CD14-positive monocyte (primary cell): ENCODE measurements at regions not wholly inside any gene's neighbourhood (a gene's known extent, or its start where the extent isn't known, plus 50 kb on each side); places are given as distances from the start of the nearest gene placed in this dataset.

Source experiments
- DNase-seq, 3 donors: peaks; one replicate each; pipeline ENCODE4 v3.0.0-alpha.2; 2011 to 2022
- H2AFZ ChIP-seq: 2 replicates; pipeline ENCODE4 v1.6.0; 2012; ENCODE audit warnings: mild to moderate bottlenecking, low read depth, low read length, inconsistent platforms; ENCODE audit not compliant: insufficient read depth, poor library complexity, severe bottlenecking
- H3K27ac ChIP-seq, 2 donors: 1 replicate in 1 of 2; 2 replicates in 1 of 2; pipeline ENCODE4 v1.5.1; 2012 to 2013; ENCODE audit warnings: low read length in 2 of 2, control low read depth in 1 of 2, inconsistent platforms in 1 of 2, low read depth in 1 of 2, mild to moderate bottlenecking in 1 of 2
- H3K27me3 ChIP-seq, 2 donors: one replicate each; pipeline versions ENCODE4 v1.6.0 to v1.6.1; 2011 to 2013; ENCODE audit warnings: low read length in 2 of 2; ENCODE audit not compliant: control insufficient read depth in 2 of 2, insufficient read depth in 2 of 2
- H3K36me3 ChIP-seq, 2 donors: replicated peaks in 1 of 2; 1 replicate in 1 of 2; 2 replicates in 1 of 2; pipeline versions ENCODE4 v1.5.1 to v1.6.1; 2012 to 2013; ENCODE audit warnings: low read length in 2 of 2, control low read depth in 1 of 2, inconsistent platforms in 1 of 2, mild to moderate bottlenecking in 1 of 2; ENCODE audit not compliant: insufficient read depth in 2 of 2, control insufficient read depth in 1 of 2
- H3K4me1 ChIP-seq, 2 donors: 1 replicate in 1 of 2; 2 replicates in 1 of 2; pipeline versions ENCODE4 v1.5.1 to v1.6.1; 2012 to 2013; ENCODE audit warnings: low read length in 2 of 2, control low read depth in 1 of 2, inconsistent platforms in 1 of 2, mild to moderate bottlenecking in 1 of 2, moderate library complexity in 1 of 2; ENCODE audit not compliant: insufficient read depth in 2 of 2, control insufficient read depth in 1 of 2
- H3K4me2 ChIP-seq: replicated peaks from 2 replicates; pipeline ENCODE3; 2012; ENCODE audit warnings: low read length, moderate library complexity, mild to moderate bottlenecking; ENCODE audit not compliant: poor library complexity, severe bottlenecking; ENCODE audit errors: extremely low read depth
- H3K4me3 ChIP-seq, 3 experiments: fragments of 200-600 bp in 1 of 3; sonication (generic) in 1 of 3; replicated peaks in 1 of 3; 1 replicate in 2 of 3; 2 replicates in 1 of 3; pipeline ENCODE4 v1.5.1; 2011 to 2013; ENCODE audit warnings: low read length in 3 of 3, mild to moderate bottlenecking in 3 of 3, control low read depth in 2 of 3, low read depth in 2 of 3, inconsistent platforms in 1 of 3, moderate library complexity in 1 of 3
- H3K79me2 ChIP-seq: 2 replicates; pipeline ENCODE4 v1.6.0; 2012; ENCODE audit warnings: mild to moderate bottlenecking, control low read depth, inconsistent platforms, low read length, moderate library complexity; ENCODE audit not compliant: insufficient read depth
- H3K9ac ChIP-seq: 2 replicates; pipeline ENCODE4 v1.6.0; 2017; ENCODE audit warnings: low read length, mild to moderate bottlenecking; ENCODE audit not compliant: insufficient read depth, poor library complexity, severe bottlenecking
- H3K9me3 ChIP-seq, 2 donors: replicated peaks in 1 of 2; 1 replicate in 1 of 2; 2 replicates in 1 of 2; pipeline versions ENCODE4 v1.5.1 to v1.6.1; 2012 to 2013; ENCODE audit warnings: low read length in 2 of 2, control low read depth in 1 of 2; ENCODE audit not compliant: control insufficient read depth in 1 of 2, insufficient read depth in 1 of 2
- H4K20me1 ChIP-seq: 2 replicates; pipeline ENCODE4 v1.6.0; 2012; ENCODE audit warnings: mild to moderate bottlenecking, low read length, control low read depth, moderate library complexity; ENCODE audit not compliant: insufficient read depth
- H3K27ac Mint-ChIP-seq, 7 donors: one replicate each; pipeline ENCODE4 v1.8.0; 2020; ENCODE audit warnings: mild to moderate bottlenecking in 7 of 7, mixed read lengths in 7 of 7, moderate library complexity in 6 of 7, inconsistent platforms in 2 of 7
- H3K27me3 Mint-ChIP-seq, 3 donors: one replicate each; pipeline ENCODE4 v1.8.0; 2021 to 2022; ENCODE audit warnings: low read depth in 3 of 3, mild to moderate bottlenecking in 3 of 3, mixed read lengths in 3 of 3, moderate library complexity in 3 of 3, inconsistent platforms in 1 of 3
- H3K36me3 Mint-ChIP-seq, 2 donors: one replicate each; pipeline ENCODE4 v1.8.0; 2020; ENCODE audit warnings: mixed read lengths in 2 of 2, inconsistent platforms in 1 of 2, mild to moderate bottlenecking in 1 of 2
- H3K4me1 Mint-ChIP-seq: one replicate; pipeline ENCODE4 v1.8.0; 2020; ENCODE audit warnings: mild to moderate bottlenecking, mixed read lengths
- H3K4me3 Mint-ChIP-seq, 2 donors: one replicate each; pipeline ENCODE4 v1.8.0; 2020; ENCODE audit warnings: mild to moderate bottlenecking in 2 of 2, mixed read lengths in 2 of 2, moderate library complexity in 1 of 2
- H3K9me3 Mint-ChIP-seq, 7 donors: one replicate each; pipeline ENCODE4 v1.8.0; 2020 to 2022; ENCODE audit warnings: mixed read lengths in 7 of 7, mild to moderate bottlenecking in 6 of 7, moderate library complexity in 6 of 7, inconsistent platforms in 2 of 7
- CTCF ChIP-seq: fragments of 200-600 bp; IDR thresholded peaks from one replicate; pipeline ENCODE4 v1.8.0; 2022; ENCODE audit warnings: antibody characterized with exemption, mild to moderate bottlenecking
- WGBS: methylation state at CpG from one replicate; pipeline ENCODE4 v1.1.5; 2013; ENCODE audit warnings: missing lambda C conversion rate; ENCODE audit not compliant: insufficient coverage; 5-methylcytosine and 5-hydroxymethylcytosine counted together
- intact Hi-C, 2 donors: fragments of 100-400 bp; cut with micrococcal nuclease; formaldehyde crosslinking; loops; one replicate each; pipeline versions ENCODE4 v1.15.0 to v1.15.1; 2023

- H3K4me2 ChIP-seq = no peak overlapping the region
- no peaks in the 10 kb centered on the region for H4K20me1 ChIP-seq
- no peak overlapping the region for H3K4me3 ChIP-seq
- no peaks in the 10 kb centered on the region for H3K36me3 ChIP-seq
- DNase-seq = no peak
- Mint-ChIP-seq H3K36me3 (no peaks in the 10 kb centered on the region), H3K9me3 (peaks cover 0 to 3% (median 0%) of the 10 kb centered on the region in 7 donors), H3K27ac (no peak overlapping the region), H3K27me3 (peaks cover 1 to 4% (median 3%) of the 10 kb centered on the region in 3 donors), H3K4me1 (no peaks in the 10 kb centered on the region), H3K4me3 (no peak overlapping the region)
- H3K9ac ChIP-seq = no peak overlapping the region
- H2AFZ ChIP-seq = no peak overlapping the region
- intact Hi-C loops = no loop called here
- TF ChIP-seq CTCF = no peak
- no peaks in the 10 kb centered on the region for H3K9me3 ChIP-seq
- no peak overlapping the region for H3K27ac ChIP-seq
- H3K4me1 ChIP-seq = no peaks in the 10 kb centered on the region
- no peaks in the 10 kb centered on the region for H3K27me3 ChIP-seq
- H3K79me2 ChIP-seq = no peaks in the 10 kb centered on the region
- 100% methylated on average over 1 of the region's 6 CpGs for WGBS
Measured at GRCh38 chr5:175123542-175123941, 320.4 kb downstream of the DRD1 start.

GRCh38 chr5:175121457-175121856, 322.5 kb downstream of the DRD1 start:
- no peak overlapping the region for H3K4me3 Mint-ChIP-seq
- H3K4me1 Mint-ChIP-seq = no peaks in the 10 kb centered on the region
- Histone ChIP-seq H4K20me1 (no peaks in the 10 kb centered on the region), H3K4me1 (no peaks in the 10 kb centered on the region), H3K9me3 (no peaks in the 10 kb centered on the region), H3K4me3 (no peak overlapping the region), H2AFZ (no peak overlapping the region), H3K9ac (no peak overlapping the region), H3K27me3 (no peaks in the 10 kb centered on the region), H3K4me2 (no peak overlapping the region), H3K36me3 (no peaks in the 10 kb centered on the region), H3K27ac (no peak overlapping the region), H3K79me2 (no peaks in the 10 kb centered on the region)
- no CpG with 5 or more reads among the region's 2 CpGs for WGBS
- no peak for DNase-seq
- H3K27ac Mint-ChIP-seq = no peak overlapping the region
- peaks cover 1 to 7% (median 2%) of the 10 kb centered on the region in 3 donors for H3K27me3 Mint-ChIP-seq
- TF ChIP-seq CTCF = no peak
- intact Hi-C loops = no loop called here
- H3K36me3 Mint-ChIP-seq = no peaks in the 10 kb centered on the region
- H3K9me3 Mint-ChIP-seq = peaks cover 0 to 3% (median 0%) of the 10 kb centered on the region in 7 donors
